ENCODE measurements at regions not wholly inside any gene's neighbourhood (a gene's known extent, or its start where the extent isn't known, plus 50 kb on each side); places are given as distances from the start of the nearest gene placed in this dataset.

DNA sequence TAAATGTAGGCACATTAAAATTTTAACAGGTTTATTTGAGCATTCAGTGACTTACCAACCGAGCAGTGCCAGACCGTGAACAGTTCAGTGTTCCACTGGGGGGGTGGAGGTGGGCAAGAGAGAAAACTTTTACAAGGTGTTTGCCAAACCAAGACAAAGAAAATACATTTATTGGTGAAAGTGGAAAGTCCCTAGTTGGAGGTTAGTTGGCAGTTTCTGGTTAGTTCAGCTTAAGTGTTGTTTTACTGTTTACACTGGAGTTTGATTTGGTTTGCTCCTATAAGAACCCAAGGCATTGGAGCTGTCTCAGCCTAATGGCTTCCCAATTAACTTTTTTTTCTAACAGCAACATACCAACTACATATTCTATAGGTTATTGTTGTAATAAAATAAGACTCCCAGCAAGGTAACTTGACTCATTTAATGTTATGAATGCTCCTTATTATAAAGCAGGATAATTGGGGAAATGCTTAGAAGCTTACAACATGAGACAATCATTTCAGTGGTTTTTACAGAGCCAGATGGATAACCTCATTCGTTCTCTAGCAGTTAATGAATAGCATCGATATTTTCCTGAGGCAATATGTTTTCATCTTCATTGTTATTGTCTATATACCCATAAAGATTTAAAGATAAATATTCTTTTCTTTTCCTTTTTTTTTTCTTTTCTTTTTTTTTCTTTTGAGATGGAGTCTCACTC lies 115.8 kb downstream of the ETNK1 start:
- no peak overlapping the region for H3K4me3 ChIP-seq (ENCODE audit: control insufficient read depth, low read depth, low read length)
- TF ChIP-seq, protein P1, sequence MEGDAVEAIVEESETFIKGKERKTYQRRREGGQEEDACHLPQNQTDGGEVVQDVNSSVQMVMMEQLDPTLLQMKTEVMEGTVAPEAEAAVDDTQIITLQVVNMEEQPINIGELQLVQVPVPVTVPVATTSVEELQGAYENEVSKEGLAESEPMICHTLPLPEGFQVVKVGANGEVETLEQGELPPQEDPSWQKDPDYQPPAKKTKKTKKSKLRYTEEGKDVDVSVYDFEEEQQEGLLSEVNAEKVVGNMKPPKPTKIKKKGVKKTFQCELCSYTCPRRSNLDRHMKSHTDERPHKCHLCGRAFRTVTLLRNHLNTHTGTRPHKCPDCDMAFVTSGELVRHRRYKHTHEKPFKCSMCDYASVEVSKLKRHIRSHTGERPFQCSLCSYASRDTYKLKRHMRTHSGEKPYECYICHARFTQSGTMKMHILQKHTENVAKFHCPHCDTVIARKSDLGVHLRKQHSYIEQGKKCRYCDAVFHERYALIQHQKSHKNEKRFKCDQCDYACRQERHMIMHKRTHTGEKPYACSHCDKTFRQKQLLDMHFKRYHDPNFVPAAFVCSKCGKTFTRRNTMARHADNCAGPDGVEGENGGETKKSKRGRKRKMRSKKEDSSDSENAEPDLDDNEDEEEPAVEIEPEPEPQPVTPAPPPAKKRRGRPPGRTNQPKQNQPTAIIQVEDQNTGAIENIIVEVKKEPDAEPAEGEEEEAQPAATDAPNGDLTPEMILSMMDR (conservative IDR thresholded peaks at IDR 0.05; ENCODE audit: control insufficient read depth, insufficient read depth, low read depth, low read length), result no peak
- DNase-seq (ENCODE audit: low read depth), result no peak

DNA sequence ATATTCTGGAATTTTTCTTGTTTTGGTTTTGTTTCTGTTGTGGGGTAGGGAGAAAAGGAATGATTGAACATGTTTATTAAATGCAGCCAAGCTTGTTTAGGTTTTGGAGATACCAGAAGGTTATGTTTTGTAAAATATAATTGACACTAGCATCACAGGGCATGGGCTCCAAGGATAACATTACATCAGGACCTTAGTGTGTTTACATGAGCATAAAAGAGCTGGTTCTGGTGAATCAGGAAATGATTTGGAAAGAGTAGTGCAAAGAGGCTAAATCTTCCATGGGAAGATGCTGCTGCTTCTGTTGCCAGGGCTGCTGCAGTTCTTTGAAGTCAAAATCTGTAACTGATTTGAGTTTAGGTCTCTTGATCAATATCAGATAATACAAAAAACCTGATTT lies 118.7 kb downstream of the ETNK1 start:
- TF ChIP-seq, protein P1 (conservative IDR thresholded peaks at IDR 0.05; ENCODE audit: control insufficient read depth, insufficient read depth, low read depth, low read length), result no peak
- no peak overlapping the region for H3K4me3 ChIP-seq (ENCODE audit: control insufficient read depth, low read depth, low read length)
- DNase-seq (ENCODE audit: low read depth), result peak; percentile 20

DNA sequence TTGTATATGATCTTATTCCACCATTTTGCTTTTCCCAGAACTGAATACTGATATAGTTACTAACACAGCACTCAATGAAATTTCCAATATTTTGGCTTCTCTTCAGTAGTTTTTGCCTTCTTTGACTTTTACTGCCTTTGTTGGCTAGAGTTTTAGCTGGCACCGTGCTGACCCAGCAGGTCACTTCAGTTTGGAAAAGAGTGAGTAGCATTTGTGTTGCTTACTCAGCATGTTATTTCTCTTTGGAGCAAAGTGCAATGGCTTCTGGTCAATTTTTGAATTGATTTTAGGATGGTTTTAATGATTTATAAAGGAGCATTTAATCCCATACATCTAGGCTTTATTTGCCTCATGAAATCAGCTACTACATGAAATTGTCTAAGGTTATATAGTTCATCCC lies 119.2 kb downstream of the ETNK1 start:
- TF ChIP-seq, protein P1 (conservative IDR thresholded peaks at IDR 0.05; ENCODE audit: control insufficient read depth, insufficient read depth, low read depth, low read length), result no peak
- no peak overlapping the region for H3K4me3 ChIP-seq (ENCODE audit: control insufficient read depth, low read depth, low read length)
- no peak for DNase-seq (ENCODE audit: low read depth)

DNA sequence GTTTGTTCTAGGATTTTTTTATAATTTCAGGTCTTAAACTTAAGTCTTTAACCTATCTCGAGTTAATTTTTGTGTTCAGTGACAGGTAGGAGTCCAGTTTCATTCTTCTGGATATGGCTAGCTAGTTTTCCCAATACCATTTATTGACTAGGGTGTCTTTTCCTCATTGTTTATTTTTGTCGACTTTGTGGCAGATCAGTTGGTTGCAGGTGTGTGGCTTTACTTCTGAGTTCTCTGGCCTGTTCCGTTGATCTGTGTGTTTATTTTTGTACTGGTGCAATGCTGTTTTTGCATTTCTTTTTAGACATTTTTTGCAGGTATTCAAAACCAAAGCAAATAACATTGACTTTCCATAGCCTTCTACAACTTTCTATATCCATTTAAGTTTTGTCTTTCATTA lies 121.7 kb downstream of the ETNK1 start:
- TF ChIP-seq, protein P1 (conservative IDR thresholded peaks at IDR 0.05; ENCODE audit: control insufficient read depth, insufficient read depth, low read depth, low read length), result no peak
- DNase-seq (ENCODE audit: low read depth), result no peak
- H3K4me3 ChIP-seq (ENCODE audit: control insufficient read depth, low read depth, low read length), result no peak overlapping the region

DNA sequence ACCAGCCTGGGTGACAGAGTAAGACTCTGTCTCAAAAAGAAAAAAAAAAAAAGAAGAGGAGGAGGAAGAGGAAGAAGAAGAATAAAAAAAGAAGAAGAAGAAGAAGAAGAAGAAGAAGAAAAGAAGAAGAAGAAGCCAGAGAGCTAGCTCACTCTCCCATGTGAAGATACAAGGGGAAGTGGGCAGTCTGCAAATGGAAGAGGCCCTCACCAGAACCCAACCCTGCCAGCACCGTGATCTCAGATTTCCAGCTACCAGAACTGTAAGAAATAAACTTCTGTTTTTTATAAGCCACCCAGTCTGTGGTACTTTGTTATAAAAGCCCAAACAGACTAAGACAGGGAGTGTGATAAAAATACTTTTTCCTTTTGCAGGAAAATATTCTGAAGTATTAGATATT lies 130.7 kb downstream of the ETNK1 start:
- H3K4me3 ChIP-seq (ENCODE audit: control insufficient read depth, low read depth, low read length), result no peak overlapping the region
- DNase-seq (ENCODE audit: low read depth), result no peak
- TF ChIP-seq, protein P1 (conservative IDR thresholded peaks at IDR 0.05; ENCODE audit: control insufficient read depth, insufficient read depth, low read depth, low read length), result no peak

DNA sequence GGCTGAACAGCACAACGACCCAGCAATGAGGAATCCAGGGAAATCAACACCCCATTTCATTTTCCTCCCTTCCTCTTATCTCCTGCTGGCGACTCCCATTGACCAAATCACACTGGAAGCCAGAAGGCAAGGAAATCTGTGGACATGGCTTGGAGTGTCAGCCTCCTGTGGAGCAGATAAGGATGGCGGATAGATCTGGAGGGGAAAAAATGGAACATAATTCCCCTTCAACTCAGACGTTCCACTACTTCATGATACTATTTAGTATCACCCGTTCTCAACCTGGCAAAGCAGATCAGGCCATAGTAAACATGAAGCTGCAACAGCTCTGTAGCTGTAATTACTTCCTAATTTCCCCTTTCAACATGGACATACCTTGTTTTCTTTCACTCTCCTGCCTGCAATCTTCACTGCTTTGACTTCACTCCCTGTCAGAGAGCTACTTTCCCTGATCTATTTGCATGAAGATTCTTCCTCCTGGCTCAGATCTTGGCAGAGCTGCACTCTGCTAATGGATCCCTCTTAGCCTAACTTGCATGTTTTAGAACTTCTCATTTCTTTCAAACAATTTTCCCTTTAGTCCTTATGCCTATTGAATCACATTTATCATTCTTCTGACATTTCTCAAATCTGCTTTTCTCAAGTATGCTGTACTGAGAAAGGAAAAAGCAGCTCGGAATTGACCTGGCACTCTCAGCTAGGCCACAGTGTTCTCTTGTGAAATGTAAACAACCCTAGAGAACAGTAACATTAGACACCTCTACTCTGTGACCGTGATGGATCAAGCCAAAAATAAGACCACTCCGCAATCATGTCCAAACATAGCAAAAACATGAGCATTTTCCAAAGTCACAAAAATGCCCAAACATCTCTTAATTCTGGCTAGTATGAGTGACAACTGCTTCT lies 135.1 kb downstream of the ETNK1 start:
- DNase-seq (ENCODE audit: low read depth), result no peak
- no peak overlapping the region for H3K4me3 ChIP-seq (ENCODE audit: control insufficient read depth, low read depth, low read length)
- TF ChIP-seq, protein P1 (conservative IDR thresholded peaks at IDR 0.05; ENCODE audit: control insufficient read depth, insufficient read depth, low read depth, low read length), result no peak

Measured in fibroblast of mammary gland (primary cell).